COLO668 (cell line): ENCODE measurements at regions not wholly inside any gene's neighbourhood (a gene's known extent, or its start where the extent isn't known, plus 50 kb on each side); places are given as distances from the start of the nearest gene placed in this dataset.

Experiments used
- DNase-seq: peaks from one replicate; lab custom pipeline; 2025; ENCODE audit not compliant: unreplicated experiment; lab: John Stamatoyannopoulos, UW

DNA sequence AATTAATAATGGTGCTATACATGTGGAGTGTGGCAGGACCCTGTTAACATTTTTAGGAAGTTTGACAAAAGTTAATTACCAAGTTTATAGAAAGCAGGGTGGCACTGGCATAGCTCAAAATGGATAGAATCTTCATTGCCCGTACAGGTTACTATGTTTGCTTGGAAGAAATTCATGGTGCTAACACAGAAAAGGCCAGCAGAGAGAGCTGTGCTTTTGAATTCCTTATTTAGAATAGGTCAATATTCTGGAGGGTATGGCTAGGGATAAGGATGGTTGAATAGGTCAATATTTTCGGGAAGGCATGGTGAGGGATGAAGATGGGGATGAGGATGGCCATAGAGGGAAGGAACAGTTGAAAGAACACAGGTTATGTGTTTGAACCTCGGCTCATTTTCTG, 345.1 kb downstream of the LMO4 start:
- no peak for DNase-seq

- no peak for DNase-seq
Observed at GRCh38 chr1:87674791-87675190, 346.1 kb downstream of the LMO4 start.

DNA sequence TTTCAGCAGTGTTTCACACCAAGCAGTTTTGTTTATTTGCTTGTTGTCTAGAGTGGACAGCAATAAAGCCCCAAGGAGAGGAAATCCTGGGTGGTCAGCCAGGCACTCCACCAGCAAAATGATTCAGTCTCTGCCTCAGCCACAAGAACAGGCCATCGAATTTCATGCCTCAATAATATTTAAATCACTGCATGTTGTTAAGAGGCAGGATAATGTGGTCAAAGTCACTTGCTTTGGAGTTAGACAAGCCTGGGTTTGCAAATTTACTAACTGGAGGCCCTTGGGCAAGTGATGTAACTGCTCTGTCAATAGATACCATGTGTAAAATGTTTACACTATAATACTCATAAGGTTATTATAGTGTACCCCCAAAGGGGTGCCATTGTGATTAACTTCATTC, 349.6 kb downstream of the LMO4 start:
- no peak for DNase-seq

DNA sequence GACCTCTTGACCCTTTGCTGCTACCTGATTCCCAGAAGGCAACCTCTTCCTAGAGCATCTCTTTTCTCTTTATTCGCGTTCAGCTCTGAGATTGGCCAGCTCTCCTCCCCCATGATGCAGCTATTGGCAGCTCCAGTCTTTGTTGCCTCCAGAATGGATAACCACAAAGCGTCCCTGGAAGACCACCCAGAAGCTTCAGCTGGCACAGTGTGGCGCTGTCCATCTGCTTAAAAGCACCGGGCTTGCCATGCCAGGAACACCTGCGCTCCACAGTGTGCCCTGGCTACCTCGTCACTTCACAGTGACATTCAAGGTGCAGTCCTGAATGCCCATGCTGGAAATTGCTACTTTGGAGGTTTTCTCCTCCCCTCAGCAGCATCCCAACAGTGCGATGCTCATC, 353.9 kb downstream of the LMO4 start:
- DNase-seq: no peak

DNA sequence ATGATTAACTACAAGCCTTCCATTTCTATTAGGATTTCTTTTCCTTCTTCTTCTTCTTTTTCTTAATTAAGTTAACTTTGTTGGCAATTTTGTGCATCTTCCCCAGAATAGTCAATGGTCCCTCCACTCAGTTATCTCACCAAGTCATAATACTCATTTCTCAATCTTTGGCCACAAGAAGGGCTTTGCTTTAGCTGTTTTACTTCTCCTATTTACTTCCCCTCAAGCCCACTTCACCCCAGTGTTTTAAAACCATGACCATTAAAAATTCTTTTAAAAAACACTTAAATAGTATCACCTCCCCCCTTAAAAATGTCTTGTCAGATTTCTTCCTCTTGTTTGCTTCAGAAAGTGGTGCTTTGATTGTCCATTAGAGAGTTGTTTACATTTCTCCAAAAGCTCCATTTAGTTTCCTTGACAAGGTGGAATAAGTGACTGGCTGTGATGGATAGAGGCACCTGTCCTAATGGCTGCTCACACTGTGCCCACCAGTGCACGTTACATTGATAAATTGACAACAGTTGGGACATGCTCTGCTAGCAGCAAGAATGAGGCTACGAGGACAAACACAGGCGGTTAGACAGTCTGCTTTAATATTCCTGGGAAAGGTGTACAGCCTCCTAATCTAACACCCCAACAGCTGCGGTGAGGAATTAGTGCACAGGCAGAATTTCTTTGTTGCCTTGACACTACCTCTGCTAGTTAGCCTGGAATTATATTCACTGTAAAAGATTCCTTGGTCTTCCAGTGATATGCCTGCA, 354.7 kb downstream of the LMO4 start:
- DNase-seq: no peak

DNA sequence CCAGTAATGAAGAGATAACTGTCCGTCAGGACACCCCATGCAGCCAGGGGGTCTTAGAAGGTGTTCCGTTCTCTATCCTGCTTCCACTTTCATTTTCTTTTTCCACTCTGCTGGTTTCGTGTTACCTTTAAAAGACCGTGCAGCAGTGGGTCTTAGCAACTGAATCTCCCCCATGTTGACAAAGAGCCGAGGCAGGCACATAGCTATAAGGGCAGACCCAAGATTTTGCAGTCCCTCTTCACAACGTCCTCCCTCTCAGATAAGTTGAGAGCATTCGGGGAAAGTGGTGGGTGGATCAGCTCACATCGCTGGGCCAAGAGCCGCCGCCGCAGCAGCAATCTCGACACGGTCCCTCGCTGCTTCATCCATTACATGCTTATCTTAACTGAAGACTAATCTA, 355.5 kb downstream of the LMO4 start:
- no peak for DNase-seq

DNA sequence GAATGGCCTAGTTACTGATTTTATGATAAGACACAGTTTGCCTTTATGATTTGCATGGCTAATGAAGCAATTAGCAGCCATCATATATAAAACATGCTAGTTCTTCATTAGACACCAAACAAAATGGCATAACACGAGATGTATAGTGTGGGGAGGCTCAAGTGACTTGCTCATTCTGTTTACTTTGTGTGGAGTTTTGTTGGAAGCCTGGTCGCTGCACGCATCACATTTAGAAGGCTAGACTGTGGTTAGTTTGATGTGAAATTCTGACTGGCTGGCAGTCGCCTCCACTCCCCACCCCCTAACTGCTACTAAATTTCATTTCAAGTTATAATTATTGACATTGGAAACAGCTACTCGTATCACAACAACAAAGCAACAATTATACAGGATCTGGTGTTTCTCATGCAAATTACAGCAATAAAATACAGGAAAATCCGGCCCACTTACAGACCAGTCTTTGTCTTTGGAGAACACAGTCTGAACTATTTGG, 356.1 kb downstream of the LMO4 start:
- DNase-seq: no peak

GRCh38 chr1:87685311-87686135, 356.8 kb downstream of the LMO4 start:
- DNase-seq: no peak

DNA sequence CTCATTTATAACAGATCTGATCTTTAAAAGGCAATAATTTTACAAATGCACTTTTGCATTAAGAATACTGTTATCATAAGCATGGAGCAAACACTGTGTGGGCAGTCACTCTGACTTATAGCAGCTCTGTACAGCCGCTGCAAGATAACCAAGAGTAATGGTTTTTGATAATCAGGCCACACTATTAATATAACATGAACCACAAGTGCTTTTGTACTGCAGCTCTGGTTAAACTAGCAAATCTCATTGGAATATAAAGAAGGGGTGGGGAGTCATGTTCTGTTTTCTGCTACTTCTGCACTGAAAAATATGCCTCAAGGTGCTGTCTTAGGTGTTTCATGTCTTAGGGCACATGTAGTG, 357.4 kb downstream of the LMO4 start:
- no peak for DNase-seq

DNA sequence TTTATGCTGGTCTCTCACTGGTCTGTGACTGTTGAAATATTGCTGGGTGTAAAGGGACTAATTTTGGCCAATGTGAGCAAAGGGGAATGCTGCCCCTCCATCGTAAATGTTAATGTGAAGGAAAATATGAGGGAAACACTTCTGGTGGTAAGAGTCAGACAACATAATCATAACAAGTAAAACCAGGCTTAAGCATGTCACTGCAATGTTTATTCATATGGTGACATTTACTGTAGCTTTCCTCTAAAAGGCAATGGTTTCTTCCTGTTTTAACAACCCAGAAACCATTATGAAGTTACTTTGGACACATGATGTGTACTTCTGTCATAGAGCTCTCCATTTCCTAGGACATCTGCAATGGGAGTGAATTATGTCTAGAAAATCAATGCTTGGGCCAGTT, 358.0 kb downstream of the LMO4 start:
- DNase-seq: no peak

GRCh38 chr1:87688136-87688535, 359.5 kb downstream of the LMO4 start:
- no peak for DNase-seq

GRCh38 chr1:87689487-87689886, 360.8 kb downstream of the LMO4 start:
- DNase-seq: no peak

GRCh38 chr1:87696483-87696882, 367.8 kb downstream of the LMO4 start:
- DNase-seq: no peak

- DNase-seq: no peak
Observed at GRCh38 chr1:87702455-87702854, 373.8 kb downstream of the LMO4 start.

- DNase-seq: no peak
Observed at GRCh38 chr1:87705233-87705632, 376.6 kb downstream of the LMO4 start.

GRCh38 chr1:87706203-87706602, 377.5 kb downstream of the LMO4 start:
- no peak for DNase-seq

DNA sequence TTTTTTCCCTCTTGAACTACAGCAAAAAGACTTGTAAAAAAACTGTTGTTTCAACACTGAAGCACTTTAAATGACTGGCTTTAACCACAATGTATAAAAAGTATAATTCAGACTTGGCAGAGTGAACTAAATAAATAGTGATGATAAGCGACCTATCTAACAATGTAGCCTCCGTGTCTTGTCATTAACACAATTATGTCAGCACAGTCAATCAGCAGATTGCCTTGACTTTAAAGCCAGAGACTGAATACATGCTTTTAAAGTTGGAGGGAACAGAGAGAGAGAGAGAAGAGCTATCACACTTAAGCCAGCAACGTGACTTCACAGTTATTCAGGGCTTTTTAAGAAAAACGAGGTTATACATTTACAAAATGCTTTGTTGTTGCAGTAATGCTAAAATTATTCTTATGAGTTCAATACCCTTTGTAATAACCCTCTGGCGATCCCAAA, 378.1 kb downstream of the LMO4 start:
- DNase-seq: no peak

DNA sequence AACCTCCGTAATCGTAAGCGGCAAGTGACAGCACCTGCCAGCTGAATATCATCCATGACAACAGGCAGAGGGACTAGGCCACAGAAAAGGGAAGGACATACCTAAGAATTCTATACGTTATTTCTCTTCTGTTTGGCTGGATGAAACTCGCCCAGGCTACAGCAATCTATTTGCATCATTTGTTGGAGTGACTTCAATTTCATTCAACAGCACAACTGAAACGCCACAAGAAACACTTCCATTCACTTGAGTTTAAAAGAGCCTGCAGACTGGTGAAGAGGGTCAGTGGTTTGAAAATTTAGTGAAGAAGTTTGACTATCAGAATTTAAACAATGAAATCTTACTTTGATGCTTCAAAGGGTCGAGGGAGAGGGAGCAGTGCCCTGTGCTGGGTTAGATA, 378.7 kb downstream of the LMO4 start:
- no peak for DNase-seq

DNA sequence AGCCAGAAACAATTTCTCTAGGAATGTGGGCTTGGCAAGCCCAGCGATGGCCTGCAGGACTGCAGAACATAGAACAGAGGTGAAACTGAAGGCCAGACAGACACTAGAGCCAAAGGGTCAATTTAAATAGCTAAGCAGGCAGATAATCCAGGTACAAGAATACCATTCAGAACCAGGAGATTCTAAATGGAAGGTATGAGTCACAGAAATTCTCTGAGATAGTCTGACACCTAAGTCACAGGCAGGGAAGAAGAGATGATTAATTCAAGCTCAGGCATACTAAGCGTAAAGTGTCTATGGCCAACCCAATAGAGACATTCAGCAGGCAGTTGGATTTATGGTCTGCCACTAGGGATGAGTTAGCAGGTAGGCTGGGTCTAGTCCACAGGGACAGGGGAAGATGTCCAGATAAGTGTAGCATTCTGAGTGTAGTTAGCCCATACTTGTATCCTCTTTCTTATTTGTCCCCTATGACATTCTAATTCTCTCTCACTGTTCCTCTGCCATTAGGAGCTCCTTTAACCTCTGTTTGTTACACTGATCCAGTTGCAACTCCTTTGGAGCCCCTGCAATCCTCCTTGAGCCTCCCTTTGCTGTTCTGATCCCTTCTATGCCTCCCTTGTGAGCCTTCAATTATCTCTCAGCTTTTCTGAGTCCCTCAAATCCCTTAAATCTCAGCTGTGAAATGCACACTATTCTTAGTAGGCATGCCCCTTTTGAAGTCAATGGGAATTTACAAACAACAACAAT, 383.8 kb downstream of the LMO4 start:
- no peak for DNase-seq

DNA sequence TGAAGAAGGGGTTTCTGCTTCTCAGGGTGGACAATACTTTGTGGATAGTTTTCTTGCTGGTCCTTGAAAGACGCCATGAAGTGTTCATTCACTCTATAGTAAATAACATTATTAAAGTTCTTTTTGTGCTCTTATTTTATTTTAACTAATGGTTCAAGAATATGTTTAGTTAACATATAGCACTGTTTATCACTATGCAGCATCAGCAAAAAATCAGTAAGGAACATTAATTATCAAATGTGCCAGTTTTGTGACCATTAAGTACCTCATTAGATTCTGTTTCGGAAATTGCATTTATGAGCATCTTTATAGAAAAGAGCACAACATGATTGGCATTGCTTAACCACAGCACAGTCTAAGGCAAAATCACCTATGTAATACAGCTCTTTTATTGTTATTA, 385.6 kb downstream of the LMO4 start:
- no peak for DNase-seq

- no peak for DNase-seq
Observed at GRCh38 chr1:87715052-87715451, 386.4 kb downstream of the LMO4 start.

DNA sequence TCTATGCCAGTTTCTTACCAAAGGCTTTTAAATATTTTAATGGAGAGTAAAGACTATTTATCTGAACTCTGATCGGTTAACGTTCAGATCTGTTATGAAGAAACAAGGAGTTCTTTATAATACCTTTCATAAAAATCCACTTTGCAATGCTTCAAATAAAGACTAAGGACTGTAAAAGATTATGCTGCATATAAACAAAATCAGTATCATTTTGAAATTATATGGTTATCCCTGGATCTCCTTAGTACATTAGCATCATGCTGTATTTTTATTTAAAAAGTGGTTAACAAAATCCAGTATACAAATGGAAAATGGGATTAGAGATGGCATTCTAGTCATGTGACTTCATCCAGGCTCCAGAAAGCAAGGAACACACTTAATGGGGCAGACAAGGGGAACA, 386.8 kb downstream of the LMO4 start:
- DNase-seq: no peak
